HCT116 (cell line): ENCODE measurements at regions not wholly inside any gene's neighbourhood (a gene's known extent, or its start where the extent isn't known, plus 50 kb on each side); places are given as distances from the start of the nearest gene placed in this dataset.

Experiments
- ATAC-seq: fragments of 200-7000 bp; cut with Tn5 transposase; 2 replicates; pipeline ENCODE4 v1.9.1; 2020; ENCODE audit warnings: mild to moderate bottlenecking, moderate library complexity
- BruUV-seq: library from RNA; stranded (reverse); fragments of 400-500 nt; replicated peaks from 2 replicates; lab custom pipeline; 2021; lab: Mats Ljungman, UMichigan
- CTCF ChIA-PET: fragments of 300-600 bp; sonication (Branson Sonifier 250); formaldehyde crosslinking; loops from one replicate; lab custom pipeline; 2021; ENCODE audit warnings: antibody characterized with exemption; lab: Charles Lee
- POLR2A ChIA-PET: fragments of 300-600, 350-600 bp; sonication (Branson Sonifier 250); formaldehyde crosslinking; loops from one replicate; lab custom pipeline; 2021; ENCODE audit warnings: antibody characterized with exemption; lab: Charles Lee
- RAD21 ChIA-PET, 2 experiments: fragments of 300-600 bp; sonication (Branson Sonifier 250); formaldehyde crosslinking; loops; one replicate each; lab custom pipeline; 2023; ENCODE audit warnings: low total read pairs in 2 of 2; ENCODE audit not compliant: uncharacterized antibody in 2 of 2, unreplicated experiment in 2 of 2, low non-redundant PET in 1 of 2; lab: Charles Lee
- DNase-seq: peaks from one replicate; pipeline ENCODE4 v3.0.0-alpha.2; 2010; ENCODE audit warnings: low read depth, low spot score
- H2AFZ ChIP-seq: fragments of 200-600 bp; shearing (Covaris generic), sonication (generic); 2 replicates; pipeline ENCODE4 v1.6.1; 2017; ENCODE audit warnings: low read depth, mixed run types, mixed read lengths, antibody characterized with exemption, low read length; ENCODE audit not compliant: poor library complexity, severe bottlenecking
- H3K27ac ChIP-seq: 2 replicates; pipeline ENCODE4 v1.5.1; 2012; ENCODE audit warnings: low read depth, low read length
- H3K27me3 ChIP-seq: fragments of 200-600 bp; sonication (generic); 2 replicates; pipeline ENCODE4 v1.6.1; 2016; ENCODE audit warnings: mixed run types, low read length, mixed read lengths; ENCODE audit not compliant: insufficient read depth
- H3K36me3 ChIP-seq, 2 experiments: fragments of 200-500 bp in 1 of 2; fragments of 200-600 bp in 1 of 2; sonication (Bioruptor generic) in 1 of 2; sonication (generic) in 1 of 2; 2 replicates each; pipeline versions ENCODE4 v1.5.1 to v1.6.1; 2014 to 2016; ENCODE audit warnings: low read length in 2 of 2, inconsistent platforms in 1 of 2, mixed read lengths in 1 of 2, mixed run types in 1 of 2; ENCODE audit not compliant: insufficient read depth in 2 of 2, control insufficient read depth in 1 of 2
- H3K4me1 ChIP-seq, 2 experiments: fragments of 200-600 bp in 1 of 2; sonication (generic) in 1 of 2; 2 replicates each; pipeline versions ENCODE4 v1.5.1 to v1.6.1; 2012 to 2017; ENCODE audit warnings: low read length in 2 of 2, inconsistent platforms in 1 of 2, mild to moderate bottlenecking in 1 of 2, mixed read lengths in 1 of 2, mixed run types in 1 of 2, moderate library complexity in 1 of 2; ENCODE audit not compliant: insufficient read depth in 2 of 2, control insufficient read depth in 1 of 2
- H3K4me2 ChIP-seq: fragments of 200-600 bp; sonication (generic); 2 replicates; pipeline ENCODE4 v1.6.1; 2017; ENCODE audit warnings: mixed run types, low read length, mixed read lengths
- H3K4me3 ChIP-seq, 2 experiments: fragments of 200-600 bp in 1 of 2; sonication (generic) in 1 of 2; replicated peaks in 1 of 2; 2 replicates each; pipeline ENCODE4 v1.5.1; 2011 to 2016; ENCODE audit warnings: low read length in 2 of 2, control low read depth in 1 of 2, low read depth in 1 of 2, mild to moderate bottlenecking in 1 of 2, mixed read lengths in 1 of 2, mixed run types in 1 of 2
- H3K79me2 ChIP-seq: fragments of 200-600 bp; sonication (generic); 2 replicates; pipeline ENCODE4 v1.6.1; 2017; ENCODE audit warnings: mild to moderate bottlenecking, mixed run types, low read length, moderate library complexity, mixed read lengths; ENCODE audit not compliant: insufficient read depth
- H3K9ac ChIP-seq: fragments of 200-600 bp; sonication (generic); 2 replicates; pipeline ENCODE4 v1.6.1; 2016; ENCODE audit warnings: low read length, mixed read lengths
- H3K9me2 ChIP-seq: fragments of 200-600 bp; sonication (generic), shearing (Covaris generic); 2 replicates; pipeline ENCODE4 v1.6.1; 2017; ENCODE audit warnings: mixed run types, mild to moderate bottlenecking, moderate library complexity; ENCODE audit not compliant: insufficient read depth
- H3K9me3 ChIP-seq, 2 experiments: fragments of 200-500 bp in 1 of 2; fragments of 200-600 bp in 1 of 2; sonication (Bioruptor generic) in 1 of 2; sonication (generic) in 1 of 2; 2 replicates each; pipeline ENCODE4 v1.6.1; 2014 to 2017; ENCODE audit warnings: low read length in 2 of 2, mixed read lengths in 2 of 2, inconsistent platforms in 1 of 2, low read depth in 1 of 2, mild to moderate bottlenecking in 1 of 2, mixed run types in 1 of 2, moderate library complexity in 1 of 2; ENCODE audit not compliant: control insufficient read depth in 1 of 2, insufficient read depth in 1 of 2
- H4K20me1 ChIP-seq: fragments of 200-600 bp; sonication (generic), shearing (Covaris generic); 2 replicates; pipeline ENCODE4 v1.6.1; 2017; ENCODE audit warnings: mixed run types, mild to moderate bottlenecking, moderate library complexity; ENCODE audit not compliant: insufficient read depth
- CTCF ChIP-seq, 3 experiments: fragments of 200-600 bp in 1 of 3; sonication (generic) in 1 of 3; IDR thresholded peaks in 2 of 3; conservative IDR thresholded peaks in 1 of 3; 2 replicates each; pipeline ENCODE4 v1.5.1; 2012 to 2017; ENCODE audit warnings: low read depth in 2 of 3, low read length in 2 of 3, antibody characterized with exemption in 1 of 3, borderline replicate concordance in 1 of 3, control low read depth in 1 of 3, mild to moderate bottlenecking in 1 of 3, mixed read lengths in 1 of 3, mixed run types in 1 of 3, moderate library complexity in 1 of 3; ENCODE audit not compliant: insufficient read depth in 1 of 3
- EGR1 ChIP-seq: IDR thresholded peaks from 2 replicates; pipeline ENCODE4 v1.6.1; 2012; ENCODE audit warnings: low read depth
- ELF1 ChIP-seq: IDR thresholded peaks from 2 replicates; pipeline ENCODE4 v1.6.1; 2012; ENCODE audit warnings: low read depth, borderline replicate concordance
- EZH2 ChIP-seq: fragments of 200-600 bp; sonication (generic); IDR thresholded peaks from 2 replicates; pipeline ENCODE4 v1.6.1; 2017; ENCODE audit warnings: antibody characterized with exemption, mixed run types
- FOSL1 ChIP-seq: IDR thresholded peaks from 2 replicates; pipeline ENCODE4 v1.6.1; 2012; ENCODE audit warnings: low read depth
- POLR2A ChIP-seq: IDR thresholded peaks from 2 replicates; pipeline ENCODE4 v1.7.0; 2011; ENCODE audit warnings: borderline replicate concordance; ENCODE audit not compliant: insufficient read depth, insufficient read length; ENCODE audit errors: extremely low read depth
- POLR2AphosphoS5 ChIP-seq: IDR thresholded peaks from 2 replicates; pipeline ENCODE4 v1.6.1; 2011; ENCODE audit warnings: mild to moderate bottlenecking, low read depth, low read length, moderate library complexity
- RAD21 ChIP-seq: IDR thresholded peaks from 2 replicates; pipeline ENCODE4 v1.6.1; 2012; ENCODE audit warnings: low read depth, mild to moderate bottlenecking
- SIN3A ChIP-seq: IDR thresholded peaks from 2 replicates; pipeline ENCODE4 v1.6.1; 2012; ENCODE audit warnings: low read depth
- SP1 ChIP-seq: IDR thresholded peaks from 2 replicates; pipeline ENCODE4 v1.6.1; 2012; ENCODE audit warnings: low read depth
- SRF ChIP-seq: IDR thresholded peaks from 2 replicates; pipeline ENCODE4 v1.6.1; 2012; ENCODE audit warnings: low read depth
- TCF7L2 ChIP-seq: IDR thresholded peaks from 2 replicates; pipeline ENCODE4 v1.7.0; 2011; ENCODE audit warnings: borderline replicate concordance, inconsistent platforms; ENCODE audit not compliant: insufficient read depth, insufficient read length; ENCODE audit errors: extremely low read depth
- YY1 ChIP-seq: IDR thresholded peaks from 2 replicates; pipeline ENCODE4 v1.6.1; 2011; ENCODE audit warnings: low read length, low read depth, moderate library complexity, mild to moderate bottlenecking; ENCODE audit not compliant: insufficient replicate concordance; ENCODE audit errors: extremely low read depth
- intact Hi-C: fragments of 100-400 bp; cut with micrococcal nuclease; formaldehyde crosslinking; loops from 2 replicates; pipeline ENCODE4 v1.10.0; 2022
- TF ChIP-seq, protein P1 (sequence below): IDR thresholded peaks from 2 replicates; pipeline ENCODE4 v1.6.1; 2012
- TF ChIP-seq, protein P2 (sequence below): IDR thresholded peaks from 2 replicates; pipeline ENCODE4 v1.6.1; 2012

GRCh38 chr2:198375083-198375410 lies 570.7 kb downstream of the PLCL1 start:
- POLR2A ChIA-PET = no interaction called here

DNA sequence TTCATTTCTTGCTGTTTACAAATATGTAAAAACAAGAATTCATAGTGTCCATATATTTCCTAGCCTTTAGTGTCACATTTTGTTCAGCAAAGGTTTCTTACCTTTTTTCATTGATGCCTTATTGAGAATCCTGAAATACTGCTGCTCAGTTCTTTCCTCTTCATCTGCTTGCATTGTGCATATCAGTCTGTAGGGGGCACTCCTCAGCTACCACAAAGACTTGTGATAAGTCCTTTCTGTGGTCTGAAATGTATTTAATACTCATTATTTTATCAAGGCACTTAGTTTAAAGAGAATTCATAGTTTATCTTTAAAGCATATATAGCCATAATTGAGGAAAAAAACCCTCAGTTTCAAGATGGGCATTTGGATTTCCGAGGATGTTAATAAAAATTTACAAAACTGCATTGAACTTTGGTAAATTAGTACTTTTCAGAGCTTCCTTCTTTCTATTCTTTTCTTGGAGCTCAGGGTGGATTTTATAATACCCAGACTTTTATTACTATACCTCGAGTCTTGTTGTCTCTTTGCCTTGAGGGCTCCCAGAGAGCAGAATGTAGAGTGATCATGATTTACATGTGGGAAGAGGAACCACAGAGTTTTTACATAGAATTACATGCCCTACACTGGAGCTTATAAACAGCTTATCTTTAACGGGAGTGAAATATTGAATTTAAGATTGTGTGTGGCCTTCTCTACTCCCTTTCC lies 570.1 kb downstream of the PLCL1 start:
- Histone ChIP-seq H3K9ac (no peak overlapping the region), H3K4me1 (peaks cover 0 to 8% of the 10 kb centered on the region in 2 experiments; a peak in 1 of 4 replicates), H3K27me3 (peaks cover 6% of the 10 kb centered on the region; the same call in 1 of the 2 replicates), H3K27ac (no peak overlapping the region), H3K4me3 (no peak overlapping the region), H2AFZ (no peak overlapping the region), H3K9me3 (no peaks in the 10 kb centered on the region), H3K79me2 (no peaks in the 10 kb centered on the region), H3K36me3 (no peaks in the 10 kb centered on the region), H4K20me1 (no peaks in the 10 kb centered on the region; the same call in 1 of the 2 replicates), H3K9me2 (no peaks in the 10 kb centered on the region), H3K4me2 (no peak overlapping the region)
- intact Hi-C loops = loop anchor here (1.0 kb wide), 1 partner anchor 1115 kb away; no protein-coding TSS in a partner anchor
- CTCF ChIA-PET = interaction anchor here (0.6 to 1.4 kb wide), 10 partner anchors 11 to 1231 kb away, joined by 3 to 9 read pairs (median 4); no protein-coding TSS in a partner anchor
- BruUV-seq = no TSS peak
- POLR2A ChIA-PET = no interaction called here
- RAD21 ChIA-PET = no interaction called here
- ATAC-seq (peak; percentile 81), DNase-seq (no peak)
- TF ChIP-seq CTCF (IDR thresholded peaks at IDR 0.05 in 2 of 3, conservative IDR thresholded peaks at IDR 0.05 in 1 of 3; ENCODE audit: borderline replicate concordance in 1 of 3, insufficient read depth in 1 of 3, low read depth in 2 of 3, low read length in 2 of 3) = peak; percentile 48 to 93 (median 84); a peak in 5 of 6 replicates
- no peak for TF ChIP-seq SIN3A
- no peak for TF ChIP-seq EGR1
- TF ChIP-seq POLR2AphosphoS5 = no peak
- no peak for TF ChIP-seq YY1
- TF ChIP-seq RAD21 = peak; percentile 74
- no peak for TF ChIP-seq TCF7L2
- no peak for TF ChIP-seq SRF
- TF ChIP-seq SP1 = no peak
- TF ChIP-seq ELF1 = no peak
- TF ChIP-seq POLR2A = no peak
- TF ChIP-seq, protein P1, sequence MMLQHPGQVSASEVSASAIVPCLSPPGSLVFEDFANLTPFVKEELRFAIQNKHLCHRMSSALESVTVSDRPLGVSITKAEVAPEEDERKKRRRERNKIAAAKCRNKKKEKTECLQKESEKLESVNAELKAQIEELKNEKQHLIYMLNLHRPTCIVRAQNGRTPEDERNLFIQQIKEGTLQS = no peak
- TF ChIP-seq, protein P2, sequence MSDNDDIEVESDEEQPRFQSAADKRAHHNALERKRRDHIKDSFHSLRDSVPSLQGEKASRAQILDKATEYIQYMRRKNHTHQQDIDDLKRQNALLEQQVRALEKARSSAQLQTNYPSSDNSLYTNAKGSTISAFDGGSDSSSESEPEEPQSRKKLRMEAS = no peak

More at GRCh38 chr2:198375083-198375410, 570.7 kb downstream of the PLCL1 start:
- peaks cover 6% of the 10 kb centered on the region; the same call in 1 of the 2 replicates for H3K27me3 ChIP-seq
- TF ChIP-seq ELF1 (no peak), FOSL1 (no peak), EZH2 (no peak)
- TF ChIP-seq, all 23 proteins: peak for 0
- ATAC-seq = no peak
- Histone ChIP-seq H3K9ac (no peak overlapping the region), H3K4me1 (peaks cover 0 to 8% of the 10 kb centered on the region in 2 experiments; a peak in 1 of 4 replicates), H3K4me3 (no peak overlapping the region), H3K27ac (no peak overlapping the region), H3K4me2 (no peak overlapping the region), H3K9me2 (no peaks in the 10 kb centered on the region), H2AFZ (no peak overlapping the region), H3K79me2 (no peaks in the 10 kb centered on the region), H3K36me3 (no peaks in the 10 kb centered on the region), H4K20me1 (no peaks in the 10 kb centered on the region; the same call in 1 of the 2 replicates), H3K9me3 (no peaks in the 10 kb centered on the region)
- DNase-seq = no peak
- CTCF ChIA-PET = interaction anchor here (0.6 to 1.4 kb wide), 9 partner anchors 11 to 1231 kb away, joined by 3 to 9 read pairs (median 3); no protein-coding TSS in a partner anchor
- intact Hi-C loops = no loop called here
- RAD21 ChIA-PET = no interaction called here
- no TSS peak for BruUV-seq
